Neural progenitor cell (in vitro differentiated cells): ENCODE measurements at regions not wholly inside any gene's neighbourhood (a gene's known extent, or its start where the extent isn't known, plus 50 kb on each side); places are given as distances from the start of the nearest gene placed in this dataset.

Experiments
- EZH2 ChIP-seq: fragments of 200-600 bp; sonication (generic); IDR thresholded peaks from 2 replicates; pipeline ENCODE4 v1.6.1; 2017; ENCODE audit warnings: antibody characterized with exemption, mild to moderate bottlenecking, moderate library complexity
- EZH2phosphoT487 ChIP-seq: fragments of 200-600 bp; sonication (generic); IDR thresholded peaks from 2 replicates; pipeline ENCODE4 v1.6.1; 2017; ENCODE audit warnings: antibody characterized with exemption
- TF ChIP-seq, protein P1 (sequence below): fragments of 200-600 bp; sonication (generic); IDR thresholded peaks from 2 replicates; pipeline ENCODE4 v1.5.1; 2017; ENCODE audit warnings: antibody characterized with exemption, mild to moderate bottlenecking

DNA sequence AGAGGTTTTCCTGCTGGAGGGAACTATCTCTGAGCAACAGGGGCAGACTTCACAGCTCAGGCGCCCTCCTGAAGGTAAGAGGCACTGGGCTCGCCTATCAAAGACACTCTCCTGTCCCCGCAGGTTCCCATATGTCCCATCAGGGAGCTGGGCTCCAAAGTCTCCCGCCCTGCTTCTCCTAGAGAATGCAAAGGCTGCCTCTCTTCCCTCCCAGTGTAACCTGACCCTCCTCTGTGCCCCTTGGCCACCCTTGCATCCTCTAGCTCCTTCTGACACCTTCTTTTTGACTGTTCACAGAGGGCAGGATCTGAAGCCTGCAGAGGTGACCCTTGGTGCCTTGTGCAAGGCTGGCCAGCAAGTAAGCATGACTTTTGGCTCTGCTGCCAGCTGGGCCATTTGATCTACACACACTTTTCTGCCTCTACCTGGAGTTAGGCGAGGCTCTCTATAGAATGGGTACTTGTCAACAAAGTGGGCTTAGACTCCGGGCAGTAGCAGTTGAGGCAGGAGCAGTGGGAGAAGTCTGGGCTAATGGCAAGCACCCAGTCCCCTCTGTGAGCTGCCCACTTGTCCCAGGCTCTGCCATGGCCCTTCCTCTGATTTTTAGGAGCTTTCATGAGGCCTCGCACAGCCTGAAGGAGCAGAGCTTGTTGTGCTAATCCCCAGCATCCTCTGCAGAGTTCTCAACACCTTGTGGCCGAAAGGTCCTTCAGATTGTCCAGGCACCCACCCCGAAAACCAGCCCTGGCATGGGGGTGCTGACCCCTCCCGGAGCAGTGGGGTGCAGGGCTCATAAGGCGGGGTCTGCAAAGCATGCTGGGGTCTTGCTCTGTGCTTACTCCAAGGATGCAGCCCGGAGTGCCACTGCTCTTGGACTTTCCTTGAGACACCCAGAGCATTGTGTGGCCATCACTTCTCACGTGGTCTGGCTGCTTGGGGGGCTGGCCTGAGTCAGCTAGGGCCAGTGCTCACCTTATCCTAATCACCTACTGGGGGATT is 122.9 kb downstream of the METRNL start:
- TF ChIP-seq, protein P1, sequence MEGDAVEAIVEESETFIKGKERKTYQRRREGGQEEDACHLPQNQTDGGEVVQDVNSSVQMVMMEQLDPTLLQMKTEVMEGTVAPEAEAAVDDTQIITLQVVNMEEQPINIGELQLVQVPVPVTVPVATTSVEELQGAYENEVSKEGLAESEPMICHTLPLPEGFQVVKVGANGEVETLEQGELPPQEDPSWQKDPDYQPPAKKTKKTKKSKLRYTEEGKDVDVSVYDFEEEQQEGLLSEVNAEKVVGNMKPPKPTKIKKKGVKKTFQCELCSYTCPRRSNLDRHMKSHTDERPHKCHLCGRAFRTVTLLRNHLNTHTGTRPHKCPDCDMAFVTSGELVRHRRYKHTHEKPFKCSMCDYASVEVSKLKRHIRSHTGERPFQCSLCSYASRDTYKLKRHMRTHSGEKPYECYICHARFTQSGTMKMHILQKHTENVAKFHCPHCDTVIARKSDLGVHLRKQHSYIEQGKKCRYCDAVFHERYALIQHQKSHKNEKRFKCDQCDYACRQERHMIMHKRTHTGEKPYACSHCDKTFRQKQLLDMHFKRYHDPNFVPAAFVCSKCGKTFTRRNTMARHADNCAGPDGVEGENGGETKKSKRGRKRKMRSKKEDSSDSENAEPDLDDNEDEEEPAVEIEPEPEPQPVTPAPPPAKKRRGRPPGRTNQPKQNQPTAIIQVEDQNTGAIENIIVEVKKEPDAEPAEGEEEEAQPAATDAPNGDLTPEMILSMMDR = no peak
- TF ChIP-seq EZH2 (no peak), EZH2phosphoT487 (no peak)
